Panc1 (cell line): ENCODE measurements at regions not wholly inside any gene's neighbourhood (a gene's known extent, or its start where the extent isn't known, plus 50 kb on each side); places are given as distances from the start of the nearest gene placed in this dataset.

Experiments
- ATAC-seq: fragments of 200-7000 bp; cut with Tn5 transposase; 2 replicates; pipeline ENCODE4 v1.9.1; 2020; ENCODE audit warnings: mild to moderate bottlenecking, moderate library complexity
- BruUV-seq: library from RNA; stranded (reverse); fragments of 400-500 nt; replicated peaks from 2 replicates; lab custom pipeline; 2021; lab: Mats Ljungman, UMichigan
- CTCF ChIA-PET: fragments of 300-600 bp; sonication (Branson Sonifier 250); formaldehyde crosslinking; loops from one replicate; lab custom pipeline; 2022; ENCODE audit warnings: antibody characterized with exemption; lab: Charles Lee
- POLR2A ChIA-PET: fragments of 300-600 bp; sonication (Branson Sonifier 250); formaldehyde crosslinking; loops from one replicate; lab custom pipeline; 2022; ENCODE audit warnings: antibody characterized with exemption; lab: Charles Lee
- DNase-seq: peaks from one replicate; pipeline ENCODE4 v3.0.0-alpha.2; 2010; ENCODE audit warnings: low read depth, low spot score
- H3K27ac ChIP-seq: 2 replicates; pipeline ENCODE4 v1.5.1; 2011; ENCODE audit warnings: mild to moderate bottlenecking, low read length, inconsistent platforms
- H3K27me3 ChIP-seq: fragments of 200-500 bp; sonication (Bioruptor generic); 2 replicates; pipeline ENCODE4 v1.6.0; 2014; ENCODE audit warnings: low read length, inconsistent platforms; ENCODE audit not compliant: control insufficient read depth, insufficient read depth
- H3K36me3 ChIP-seq: fragments of 200-500 bp; sonication (Bioruptor generic); 2 replicates; pipeline ENCODE4 v1.5.1; 2014; ENCODE audit warnings: inconsistent platforms, mild to moderate bottlenecking, low read length, moderate library complexity; ENCODE audit not compliant: control insufficient read depth, insufficient read depth
- H3K4me1 ChIP-seq: 2 replicates; pipeline ENCODE4 v1.5.1; 2011; ENCODE audit warnings: inconsistent platforms, mild to moderate bottlenecking, low read length, moderate library complexity; ENCODE audit not compliant: control insufficient read depth, insufficient read depth
- H3K4me3 ChIP-seq, 2 experiments: 2 replicates each; pipeline ENCODE4 v1.5.1; 2011 to 2012; ENCODE audit warnings: low read depth in 2 of 2, low read length in 2 of 2, mild to moderate bottlenecking in 2 of 2, inconsistent platforms in 1 of 2, moderate library complexity in 1 of 2
- H3K9me3 ChIP-seq: fragments of 200-500 bp; sonication (Bioruptor generic); 2 replicates; pipeline ENCODE4 v1.5.1; 2014; ENCODE audit warnings: low read depth, mild to moderate bottlenecking, inconsistent platforms, low read length, moderate library complexity; ENCODE audit not compliant: control insufficient read depth, insufficient read depth
- POLR2AphosphoS5 ChIP-seq: IDR thresholded peaks from 2 replicates; pipeline ENCODE4 v1.6.1; 2012; ENCODE audit warnings: mild to moderate bottlenecking, low read depth, low read length, moderate library complexity
- SIN3A ChIP-seq: IDR thresholded peaks from 2 replicates; pipeline ENCODE4 v1.6.1; 2012; ENCODE audit warnings: low read depth, mild to moderate bottlenecking, low read length, moderate library complexity, borderline replicate concordance; ENCODE audit not compliant: insufficient read depth
- TCF7L2 ChIP-seq: IDR thresholded peaks from 2 replicates; pipeline ENCODE4 v1.6.1; 2011; ENCODE audit warnings: mild to moderate bottlenecking, low read depth, low read length, inconsistent platforms
- in situ Hi-C: cut with HindIII; loops from 2 replicates; pipeline ENCODE4 v1.10.0; 2016; ENCODE audit warnings: low sequenced_read_pairs, low pct_unique_long_range_greater_than_20kb
- intact Hi-C: fragments of 100-400 bp; cut with micrococcal nuclease; formaldehyde crosslinking; loops from one replicate; pipeline ENCODE4 v1.10.0; 2022; ENCODE audit not compliant: unreplicated experiment
- TF ChIP-seq, protein P1 (sequence below), 2 experiments: IDR thresholded peaks; 2 replicates each; pipeline ENCODE4 v1.6.1; 2011 to 2012; ENCODE audit warnings: low read depth in 2 of 2, control low read depth in 1 of 2, low read length in 1 of 2, mild to moderate bottlenecking in 1 of 2, moderate library complexity in 1 of 2; ENCODE audit not compliant: insufficient read depth in 1 of 2
- TF ChIP-seq, protein P2 (sequence below): fragments of 450-650 bp; IDR thresholded peaks from 2 replicates; pipeline ENCODE4 v1.5.1; 2017; ENCODE audit warnings: mild to moderate bottlenecking

DNA sequence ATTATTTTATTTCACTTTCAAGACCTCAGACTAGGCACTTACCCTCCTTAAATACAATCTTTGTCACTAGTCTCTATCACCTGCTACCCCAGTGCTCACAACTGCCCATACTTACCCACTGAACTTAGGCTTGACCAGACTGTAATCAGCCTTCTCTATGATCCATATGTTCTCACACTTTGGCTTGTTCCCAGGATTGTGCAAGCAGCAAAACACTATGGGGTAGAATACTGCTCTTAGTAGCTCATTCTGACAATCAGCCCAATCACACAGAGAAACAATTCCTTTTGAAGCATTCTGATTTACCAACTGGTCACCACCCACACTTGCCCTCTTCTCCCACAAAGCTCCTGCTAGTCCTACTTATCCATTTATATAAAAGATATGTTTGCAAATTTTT is 878.3 kb downstream of the FSTL5 start:
- TF ChIP-seq, protein P1, sequence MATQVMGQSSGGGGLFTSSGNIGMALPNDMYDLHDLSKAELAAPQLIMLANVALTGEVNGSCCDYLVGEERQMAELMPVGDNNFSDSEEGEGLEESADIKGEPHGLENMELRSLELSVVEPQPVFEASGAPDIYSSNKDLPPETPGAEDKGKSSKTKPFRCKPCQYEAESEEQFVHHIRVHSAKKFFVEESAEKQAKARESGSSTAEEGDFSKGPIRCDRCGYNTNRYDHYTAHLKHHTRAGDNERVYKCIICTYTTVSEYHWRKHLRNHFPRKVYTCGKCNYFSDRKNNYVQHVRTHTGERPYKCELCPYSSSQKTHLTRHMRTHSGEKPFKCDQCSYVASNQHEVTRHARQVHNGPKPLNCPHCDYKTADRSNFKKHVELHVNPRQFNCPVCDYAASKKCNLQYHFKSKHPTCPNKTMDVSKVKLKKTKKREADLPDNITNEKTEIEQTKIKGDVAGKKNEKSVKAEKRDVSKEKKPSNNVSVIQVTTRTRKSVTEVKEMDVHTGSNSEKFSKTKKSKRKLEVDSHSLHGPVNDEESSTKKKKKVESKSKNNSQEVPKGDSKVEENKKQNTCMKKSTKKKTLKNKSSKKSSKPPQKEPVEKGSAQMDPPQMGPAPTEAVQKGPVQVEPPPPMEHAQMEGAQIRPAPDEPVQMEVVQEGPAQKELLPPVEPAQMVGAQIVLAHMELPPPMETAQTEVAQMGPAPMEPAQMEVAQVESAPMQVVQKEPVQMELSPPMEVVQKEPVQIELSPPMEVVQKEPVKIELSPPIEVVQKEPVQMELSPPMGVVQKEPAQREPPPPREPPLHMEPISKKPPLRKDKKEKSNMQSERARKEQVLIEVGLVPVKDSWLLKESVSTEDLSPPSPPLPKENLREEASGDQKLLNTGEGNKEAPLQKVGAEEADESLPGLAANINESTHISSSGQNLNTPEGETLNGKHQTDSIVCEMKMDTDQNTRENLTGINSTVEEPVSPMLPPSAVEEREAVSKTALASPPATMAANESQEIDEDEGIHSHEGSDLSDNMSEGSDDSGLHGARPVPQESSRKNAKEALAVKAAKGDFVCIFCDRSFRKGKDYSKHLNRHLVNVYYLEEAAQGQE (IDR thresholded peaks at IDR 0.05; ENCODE audit: insufficient read depth in 1 of 2, low read depth in 2 of 2, low read length in 1 of 2): no peak
- no peak for TF ChIP-seq POLR2AphosphoS5
- TF ChIP-seq TCF7L2: no peak
- TF ChIP-seq, protein P2, sequence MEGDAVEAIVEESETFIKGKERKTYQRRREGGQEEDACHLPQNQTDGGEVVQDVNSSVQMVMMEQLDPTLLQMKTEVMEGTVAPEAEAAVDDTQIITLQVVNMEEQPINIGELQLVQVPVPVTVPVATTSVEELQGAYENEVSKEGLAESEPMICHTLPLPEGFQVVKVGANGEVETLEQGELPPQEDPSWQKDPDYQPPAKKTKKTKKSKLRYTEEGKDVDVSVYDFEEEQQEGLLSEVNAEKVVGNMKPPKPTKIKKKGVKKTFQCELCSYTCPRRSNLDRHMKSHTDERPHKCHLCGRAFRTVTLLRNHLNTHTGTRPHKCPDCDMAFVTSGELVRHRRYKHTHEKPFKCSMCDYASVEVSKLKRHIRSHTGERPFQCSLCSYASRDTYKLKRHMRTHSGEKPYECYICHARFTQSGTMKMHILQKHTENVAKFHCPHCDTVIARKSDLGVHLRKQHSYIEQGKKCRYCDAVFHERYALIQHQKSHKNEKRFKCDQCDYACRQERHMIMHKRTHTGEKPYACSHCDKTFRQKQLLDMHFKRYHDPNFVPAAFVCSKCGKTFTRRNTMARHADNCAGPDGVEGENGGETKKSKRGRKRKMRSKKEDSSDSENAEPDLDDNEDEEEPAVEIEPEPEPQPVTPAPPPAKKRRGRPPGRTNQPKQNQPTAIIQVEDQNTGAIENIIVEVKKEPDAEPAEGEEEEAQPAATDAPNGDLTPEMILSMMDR: no peak
- no peak for TF ChIP-seq SIN3A
- no peaks in the 10 kb centered on the region for H3K36me3 ChIP-seq
- POLR2A ChIA-PET: no interaction called here
- no peaks in the 10 kb centered on the region for H3K9me3 ChIP-seq
- intact Hi-C loops: no loop called here
- H3K4me3 ChIP-seq: no peak overlapping the region
- no peaks in the 10 kb centered on the region for H3K4me1 ChIP-seq
- no peak for DNase-seq
- ATAC-seq: no peak
- no peaks in the 10 kb centered on the region for H3K27me3 ChIP-seq
- CTCF ChIA-PET: no interaction called here
- H3K27ac ChIP-seq: no peak overlapping the region
- BruUV-seq: no TSS peak
- in situ Hi-C loops: no loop called here

DNA sequence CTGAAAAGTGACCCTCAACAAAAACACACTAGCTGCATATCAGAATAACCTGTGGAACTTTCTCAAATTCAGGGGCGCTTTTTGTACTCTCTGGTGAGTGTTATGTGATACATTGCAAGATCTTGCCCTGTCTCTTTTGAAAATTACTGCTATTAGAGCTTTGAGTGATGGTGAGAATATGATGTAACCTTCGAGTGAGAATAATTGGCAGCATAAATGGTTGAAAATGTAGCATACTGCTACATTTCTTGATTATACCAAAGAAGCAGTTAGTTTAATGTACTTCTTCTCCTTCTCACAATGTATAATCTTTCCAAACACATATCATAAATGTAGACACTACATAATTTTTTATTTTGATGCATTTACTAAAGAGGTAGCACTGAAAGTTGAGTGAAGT is 882.9 kb downstream of the FSTL5 start:
- TF ChIP-seq, protein P2: no peak
- TF ChIP-seq SIN3A (no peak), POLR2AphosphoS5 (no peak), TCF7L2 (no peak)
- TF ChIP-seq, protein P1 (IDR thresholded peaks at IDR 0.05; ENCODE audit: insufficient read depth in 1 of 2, low read depth in 2 of 2, low read length in 1 of 2): no peak
- no TSS peak for BruUV-seq
- ChIA-PET CTCF (no interaction called here), POLR2A (no interaction called here)
- in situ Hi-C loops (no loop called here), intact Hi-C loops (no loop called here)
- Histone ChIP-seq H3K4me1 (no peaks in the 10 kb centered on the region), H3K36me3 (no peaks in the 10 kb centered on the region), H3K27me3 (no peaks in the 10 kb centered on the region), H3K9me3 (no peaks in the 10 kb centered on the region), H3K4me3 (no peak overlapping the region), H3K27ac (no peak overlapping the region)
- ATAC-seq (no peak), DNase-seq (no peak)
